ENCODE measurements at regions not wholly inside any gene's neighbourhood (a gene's known extent, or its start where the extent isn't known, plus 50 kb on each side); places are given as distances from the start of the nearest gene placed in this dataset.

GRCh38 chr9:13832446-13832845, 481.5 kb downstream of the NFIB start:
- Histone ChIP-seq H3K27ac (ENCODE audit: low read depth, low read length) (no peak overlapping the region), H3K79me2 (ENCODE audit: control insufficient read depth, low read length) (no peaks in the 10 kb centered on the region), H4K20me1 (ENCODE audit: control insufficient read depth, insufficient read depth, low read depth, low read length) (no peaks in the 10 kb centered on the region), H3K4me1 (ENCODE audit: control insufficient read depth, low read length) (no peaks in the 10 kb centered on the region), H3K9me3 (ENCODE audit: control insufficient read depth, insufficient read depth, low read length) (no peaks in the 10 kb centered on the region; the same call in 1 of the 2 replicates), H3K4me2 (ENCODE audit: low read length) (no peak overlapping the region), H3F3A (ENCODE audit: control insufficient read depth, insufficient read depth) (no peaks in the 10 kb centered on the region), H3K36me3 (ENCODE audit: control insufficient read depth, low read length) (no peaks in the 10 kb centered on the region), H3K9me2 (replicated peaks; ENCODE audit: control insufficient read depth, low read length) (no peaks in the 10 kb centered on the region), H3K27me3 (ENCODE audit: control insufficient read depth, low read length) (no peaks in the 10 kb centered on the region), H3K4me3 (ENCODE audit: low read length) (no peak overlapping the region)
- no peak for TF ChIP-seq CTCF (IDR thresholded peaks at IDR 0.05; ENCODE audit: low read depth, low read length, poor library complexity, severe bottlenecking)
- TF ChIP-seq EZH2phosphoT487 (IDR thresholded peaks at IDR 0.05; ENCODE audit: borderline replicate concordance, low read length): no peak

GRCh38 chr9:13823026-13823425, 490.9 kb downstream of the NFIB start:
- Histone ChIP-seq H3K4me2 (ENCODE audit: low read length) (no peak overlapping the region), H3K9me3 (ENCODE audit: control insufficient read depth, insufficient read depth, low read length) (no peaks in the 10 kb centered on the region), H3K9me2 (replicated peaks; ENCODE audit: control insufficient read depth, low read length) (no peaks in the 10 kb centered on the region), H3K79me2 (ENCODE audit: control insufficient read depth, low read length) (no peaks in the 10 kb centered on the region), H3F3A (ENCODE audit: control insufficient read depth, insufficient read depth) (no peaks in the 10 kb centered on the region), H3K27me3 (ENCODE audit: control insufficient read depth, low read length) (no peaks in the 10 kb centered on the region), H3K36me3 (ENCODE audit: control insufficient read depth, low read length) (no peaks in the 10 kb centered on the region), H3K27ac (ENCODE audit: low read depth, low read length) (no peak overlapping the region), H3K4me1 (ENCODE audit: control insufficient read depth, low read length) (no peaks in the 10 kb centered on the region), H4K20me1 (ENCODE audit: control insufficient read depth, insufficient read depth, low read depth, low read length) (no peaks in the 10 kb centered on the region), H3K4me3 (ENCODE audit: low read length) (no peak overlapping the region)
- TF ChIP-seq EZH2phosphoT487 (IDR thresholded peaks at IDR 0.05; ENCODE audit: borderline replicate concordance, low read length): no peak
- TF ChIP-seq CTCF (IDR thresholded peaks at IDR 0.05; ENCODE audit: low read depth, low read length, poor library complexity, severe bottlenecking): no peak

- no peaks in the 10 kb centered on the region for H3K4me1 ChIP-seq (ENCODE audit: control insufficient read depth, low read length)
Measured at GRCh38 chr9:13817754-13818278, 496.1 kb downstream of the NFIB start.

More at GRCh38 chr9:13817754-13818278, 496.1 kb downstream of the NFIB start:
- no peaks in the 10 kb centered on the region for H4K20me1 ChIP-seq (ENCODE audit: control insufficient read depth, insufficient read depth, low read depth, low read length)
- H3F3A ChIP-seq (ENCODE audit: control insufficient read depth, insufficient read depth): no peaks in the 10 kb centered on the region
- no peaks in the 10 kb centered on the region for H3K9me2 ChIP-seq (replicated peaks; ENCODE audit: control insufficient read depth, low read length)
- H3K36me3 ChIP-seq (ENCODE audit: control insufficient read depth, low read length): no peaks in the 10 kb centered on the region
- H3K9me3 ChIP-seq (ENCODE audit: control insufficient read depth, insufficient read depth, low read length): no peaks in the 10 kb centered on the region
- no peak overlapping the region for H3K27ac ChIP-seq (ENCODE audit: low read depth, low read length)
- no peak overlapping the region for H3K4me3 ChIP-seq (ENCODE audit: low read length)
- no peaks in the 10 kb centered on the region for H3K27me3 ChIP-seq (ENCODE audit: control insufficient read depth, low read length)
- H3K79me2 ChIP-seq (ENCODE audit: control insufficient read depth, low read length): no peaks in the 10 kb centered on the region
- H3K4me2 ChIP-seq (ENCODE audit: low read length): no peak overlapping the region
- TF ChIP-seq CTCF (IDR thresholded peaks at IDR 0.05; ENCODE audit: low read depth, low read length, poor library complexity, severe bottlenecking) (no peak), EZH2phosphoT487 (IDR thresholded peaks at IDR 0.05; ENCODE audit: borderline replicate concordance, low read length) (no peak)

Data from DOHH2 (cell line).